ENCODE measurements at regions not wholly inside any gene's neighbourhood (a gene's known extent, or its start where the extent isn't known, plus 50 kb on each side); places are given as distances from the start of the nearest gene placed in this dataset.

- H3K27me3 Mint-ChIP-seq, result no peaks in the 10 kb centered on the region
- no peak for TF ChIP-seq CTCF (IDR thresholded peaks at IDR 0.05; ENCODE audit: unreplicated experiment)
- H3K4me3 Mint-ChIP-seq (ENCODE audit: low read depth), result no peak overlapping the region
- no peaks in the 10 kb centered on the region for H3K36me3 Mint-ChIP-seq (ENCODE audit: insufficient read depth)
- H3K27ac Mint-ChIP-seq, result no peak overlapping the region
- no peak for DNase-seq (ENCODE audit: low spot score, unreplicated experiment)
- H3K9me3 Mint-ChIP-seq (ENCODE audit: low read depth), result peaks cover 16% of the 10 kb centered on the region
- H3K4me1 Mint-ChIP-seq (ENCODE audit: low read depth), result peaks cover 27% of the 10 kb centered on the region
Observed at GRCh38 chr18:73318739-73319479, 451.1 kb upstream of the NETO1 start.

GRCh38 chr18:73316513-73316912, 448.7 kb upstream of the NETO1 start:
- Mint-ChIP-seq H3K36me3 (ENCODE audit: insufficient read depth) (no peaks in the 10 kb centered on the region), H3K9me3 (ENCODE audit: low read depth) (peaks cover 19% of the 10 kb centered on the region), H3K4me1 (ENCODE audit: low read depth) (peaks cover 27% of the 10 kb centered on the region), H3K27me3 (no peaks in the 10 kb centered on the region), H3K27ac (no peak overlapping the region), H3K4me3 (ENCODE audit: low read depth) (no peak overlapping the region)
- DNase-seq (ENCODE audit: low spot score, unreplicated experiment), result no peak
- TF ChIP-seq CTCF (IDR thresholded peaks at IDR 0.05; ENCODE audit: unreplicated experiment), result no peak

- Mint-ChIP-seq H3K36me3 (ENCODE audit: insufficient read depth) (no peaks in the 10 kb centered on the region), H3K4me3 (ENCODE audit: low read depth) (no peak overlapping the region), H3K4me1 (ENCODE audit: low read depth) (peaks cover 27% of the 10 kb centered on the region), H3K9me3 (ENCODE audit: low read depth) (peaks cover 22% of the 10 kb centered on the region), H3K27me3 (no peaks in the 10 kb centered on the region), H3K27ac (no peak overlapping the region)
- no peak for TF ChIP-seq CTCF (IDR thresholded peaks at IDR 0.05; ENCODE audit: unreplicated experiment)
- DNase-seq (ENCODE audit: low spot score, unreplicated experiment), result no peak
Observed at GRCh38 chr18:73315381-73315780, 447.6 kb upstream of the NETO1 start.

GRCh38 chr18:73313476-73313875, 445.7 kb upstream of the NETO1 start:
- peaks cover 22% of the 10 kb centered on the region for H3K4me1 Mint-ChIP-seq (ENCODE audit: low read depth)
- TF ChIP-seq CTCF (IDR thresholded peaks at IDR 0.05; ENCODE audit: unreplicated experiment), result no peak
- H3K27me3 Mint-ChIP-seq, result no peaks in the 10 kb centered on the region
- peaks cover 6% of the 10 kb centered on the region for H3K9me3 Mint-ChIP-seq (ENCODE audit: low read depth)
- H3K4me3 Mint-ChIP-seq (ENCODE audit: low read depth), result no peak overlapping the region
- H3K36me3 Mint-ChIP-seq (ENCODE audit: insufficient read depth), result no peaks in the 10 kb centered on the region
- no peak for DNase-seq (ENCODE audit: low spot score, unreplicated experiment)
- no peak overlapping the region for H3K27ac Mint-ChIP-seq

- no peak overlapping the region for H3K27ac Mint-ChIP-seq
- DNase-seq (ENCODE audit: low spot score, unreplicated experiment), result no peak
- no peak overlapping the region for H3K4me3 Mint-ChIP-seq (ENCODE audit: low read depth)
- H3K9me3 Mint-ChIP-seq (ENCODE audit: low read depth), result no peaks in the 10 kb centered on the region
- TF ChIP-seq CTCF (IDR thresholded peaks at IDR 0.05; ENCODE audit: unreplicated experiment), result no peak
- H3K27me3 Mint-ChIP-seq, result no peaks in the 10 kb centered on the region
- H3K4me1 Mint-ChIP-seq (ENCODE audit: low read depth), result no peaks in the 10 kb centered on the region
- no peaks in the 10 kb centered on the region for H3K36me3 Mint-ChIP-seq (ENCODE audit: insufficient read depth)
Observed at GRCh38 chr18:73296686-73297085, 428.9 kb upstream of the NETO1 start.

All from progenitor cell of endocrine pancreas (in vitro differentiated cells).